ENCODE measurements at regions not wholly inside any gene's neighbourhood (a gene's known extent, or its start where the extent isn't known, plus 50 kb on each side); places are given as distances from the start of the nearest gene placed in this dataset.

GRCh38 chr1:222247081-222247480 lies 300.8 kb downstream of the HHIPL2 start:
- ChIA-PET CTCF (interaction anchor here (1.1 kb wide), 1 partner anchor 329 kb away, joined by 3 read pairs; no protein-coding TSS in a partner anchor), POLR2A (no interaction called here)
- H3K4me1 ChIP-seq (ENCODE audit: control insufficient read depth, insufficient read depth, low read length): no peaks in the 10 kb centered on the region
- H3K9me3 ChIP-seq (ENCODE audit: control insufficient read depth, insufficient read depth, low read depth, low read length): no peaks in the 10 kb centered on the region
- no peaks in the 10 kb centered on the region for H3K36me3 ChIP-seq (ENCODE audit: control insufficient read depth in 2 of 2, insufficient read depth in 1 of 2, low read length in 2 of 2)
- H3K27ac ChIP-seq (ENCODE audit: extremely low read depth, low read depth, low read length): no peak overlapping the region
- TF ChIP-seq ZIC2 (tag by site-specific recombination; IDR thresholded peaks at IDR 0.05): 0 out of 2 replicates have a peak, but pooled peaks have one; percentile 10
- no peak for TF ChIP-seq ZNF239 (tag by site-specific recombination; IDR thresholded peaks at IDR 0.05)
- TF ChIP-seq ZNF548 (tag by site-specific recombination; IDR thresholded peaks at IDR 0.05): no peak
- no peak overlapping the region for H3K4me3 ChIP-seq (ENCODE audit: low read depth, low read length)

GRCh38 chr1:222243902-222244301 lies 304.0 kb downstream of the HHIPL2 start:
- TF ChIP-seq ZNF580 (tag by site-specific recombination; IDR thresholded peaks at IDR 0.05): no peak
- TF ChIP-seq ZNF2 (tag by site-specific recombination; IDR thresholded peaks at IDR 0.05): no peak
- TF ChIP-seq ZNF350 (tag by site-specific recombination; IDR thresholded peaks at IDR 0.05): no peak
- TF ChIP-seq KLF9 (tag by site-specific recombination; IDR thresholded peaks at IDR 0.05; ENCODE audit: low read depth): no peak
- TF ChIP-seq GLI4 (tag by site-specific recombination; IDR thresholded peaks at IDR 0.05): no peak
- no peak for TF ChIP-seq ZSCAN30 (tag by site-specific recombination; IDR thresholded peaks at IDR 0.05)
- TF ChIP-seq ZNF473 (tag by site-specific recombination; IDR thresholded peaks at IDR 0.05): no peak
- no peak for TF ChIP-seq ZNF621 (tag by site-specific recombination; IDR thresholded peaks at IDR 0.05)
- no peak for TF ChIP-seq ZNF341 (tag by site-specific recombination; IDR thresholded peaks at IDR 0.05; ENCODE audit: low read depth)
- TF ChIP-seq KLF17 (tag by site-specific recombination; IDR thresholded peaks at IDR 0.05): no peak
- no peak for TF ChIP-seq INSM2 (tag by site-specific recombination; IDR thresholded peaks at IDR 0.05)
- no peak for TF ChIP-seq ZNF248 (tag by site-specific recombination; IDR thresholded peaks at IDR 0.05)
- TF ChIP-seq ZNF692 (tag by site-specific recombination; IDR thresholded peaks at IDR 0.05): no peak
- no peak for TF ChIP-seq ZNF175 (tag by site-specific recombination; IDR thresholded peaks at IDR 0.05)
- Histone ChIP-seq H3K9me3 (ENCODE audit: control insufficient read depth, insufficient read depth, low read depth, low read length) (no peaks in the 10 kb centered on the region), H3K36me3 (ENCODE audit: control insufficient read depth in 2 of 2, insufficient read depth in 1 of 2, low read length in 2 of 2) (no peaks in the 10 kb centered on the region), H3K4me3 (ENCODE audit: low read depth, low read length) (no peak overlapping the region), H3K27ac (ENCODE audit: extremely low read depth, low read depth, low read length) (no peak overlapping the region), H3K4me1 (ENCODE audit: control insufficient read depth, insufficient read depth, low read length) (no peaks in the 10 kb centered on the region; the same call in 1 of the 2 replicates)
- POLR2A ChIA-PET: no interaction called here
- CTCF ChIA-PET: no interaction called here

- POLR2A ChIA-PET: no interaction called here
- CTCF ChIA-PET: no interaction called here
- TF ChIP-seq ZNF580 (tag by site-specific recombination; IDR thresholded peaks at IDR 0.05): no peak
- no peak for TF ChIP-seq IKZF3 (tag by site-specific recombination; IDR thresholded peaks at IDR 0.05)
- TF ChIP-seq ZNF202 (tag by site-specific recombination; IDR thresholded peaks at IDR 0.05; ENCODE audit: borderline replicate concordance): no peak
- TF ChIP-seq ZBTB7A (tag by site-specific recombination; IDR thresholded peaks at IDR 0.05; ENCODE audit: low read depth): no peak
Measured at GRCh38 chr1:222242492-222242891, 305.4 kb downstream of the HHIPL2 start.

More at GRCh38 chr1:222242492-222242891, 305.4 kb downstream of the HHIPL2 start:
- H3K4me1 ChIP-seq (ENCODE audit: control insufficient read depth, insufficient read depth, low read length): no peaks in the 10 kb centered on the region; the same call in 1 of the 2 replicates
- H3K4me3 ChIP-seq (ENCODE audit: low read depth, low read length): no peak overlapping the region
- H3K9me3 ChIP-seq (ENCODE audit: control insufficient read depth, insufficient read depth, low read depth, low read length): no peaks in the 10 kb centered on the region
- H3K36me3 ChIP-seq (ENCODE audit: control insufficient read depth in 2 of 2, insufficient read depth in 1 of 2, low read length in 2 of 2): no peaks in the 10 kb centered on the region
- H3K27ac ChIP-seq (ENCODE audit: extremely low read depth, low read depth, low read length): no peak overlapping the region

Measured in HEK293 (cell line).